ENCODE measurements at regions not wholly inside any gene's neighbourhood (a gene's known extent, or its start where the extent isn't known, plus 50 kb on each side); places are given as distances from the start of the nearest gene placed in this dataset.

GRCh38 chr17:15894913-15895658, 49.8 kb upstream of the ADORA2B start:
- WGBS: 97% methylated on average over 8 of the region's 12 CpGs

More at GRCh38 chr17:15894913-15895658, 49.8 kb upstream of the ADORA2B start:
- Histone ChIP-seq H3K4me1 (ENCODE audit: control insufficient read depth, insufficient read depth, low read depth, low read length) (peaks cover 1% of the 10 kb centered on the region), H3K79me1 (replicated peaks; ENCODE audit: low read length, poor library complexity, severe bottlenecking) (no peaks in the 10 kb centered on the region), H3K9ac (ENCODE audit: low read length) (no peak overlapping the region), H3K36me3 (ENCODE audit: control insufficient read depth in 1 of 2, insufficient read depth in 2 of 2, low read depth in 1 of 2, low read length in 2 of 2) (no peaks in the 10 kb centered on the region), H2BK120ac (ENCODE audit: low read depth, low read length) (no peak overlapping the region), H3K23ac (ENCODE audit: low read length in 2 of 2) (no peak overlapping the region), H3K9me3 (ENCODE audit: control insufficient read depth, low read length) (no peaks in the 10 kb centered on the region), H2BK5ac (ENCODE audit: low read depth, low read length, poor library complexity, severe bottlenecking) (no peak overlapping the region), H3K27ac (ENCODE audit: low read length, poor library complexity, severe bottlenecking) (no peak overlapping the region), H3K18ac (ENCODE audit: low read depth in 1 of 2, low read length in 2 of 2) (no peak overlapping the region), H3K4me2 (ENCODE audit: low read length, poor library complexity, severe bottlenecking) (no peak overlapping the region), H2BK12ac (ENCODE audit: low read length in 2 of 2) (no peak overlapping the region), H4K91ac (ENCODE audit: low read length) (no peak overlapping the region), H2AK5ac (ENCODE audit: low read length, severe bottlenecking) (no peak overlapping the region), H3K4ac (ENCODE audit: low read depth in 1 of 2, low read length in 2 of 2) (no peak overlapping the region), H3K4me3 (ENCODE audit: insufficient read depth in 1 of 2, low read depth in 1 of 2, low read length in 2 of 2) (no peak overlapping the region), H2AFZ (ENCODE audit: low read depth, low read length) (no peak overlapping the region), H4K8ac (ENCODE audit: low read length) (no peak overlapping the region), H3K14ac (ENCODE audit: low read length in 2 of 2) (no peak overlapping the region), H3K27me3 (ENCODE audit: control insufficient read depth in 1 of 2, insufficient read depth in 1 of 2, low read length in 2 of 2) (no peaks in the 10 kb centered on the region), H2BK15ac (ENCODE audit: low read depth, poor library complexity, severe bottlenecking) (no peak overlapping the region)
- no peak for DNase-seq

All from mesenchymal stem cell (in vitro differentiated cells and primary cell).